NCI-H2029 treated with DMSO at 0.1 percent for 48 hours (cell line): ENCODE measurements at regions not wholly inside any gene's neighbourhood (a gene's known extent, or its start where the extent isn't known, plus 50 kb on each side); places are given as distances from the start of the nearest gene placed in this dataset.
"Not testable (repeated sequence)": the region's sequence is repeated elsewhere in the genome, so short reads cannot be mapped to it uniquely, and the experiment has no call there.

Source experiments
- DNase-seq: peaks from one replicate; lab custom pipeline; 2025; lab: John Stamatoyannopoulos, UW

DNA sequence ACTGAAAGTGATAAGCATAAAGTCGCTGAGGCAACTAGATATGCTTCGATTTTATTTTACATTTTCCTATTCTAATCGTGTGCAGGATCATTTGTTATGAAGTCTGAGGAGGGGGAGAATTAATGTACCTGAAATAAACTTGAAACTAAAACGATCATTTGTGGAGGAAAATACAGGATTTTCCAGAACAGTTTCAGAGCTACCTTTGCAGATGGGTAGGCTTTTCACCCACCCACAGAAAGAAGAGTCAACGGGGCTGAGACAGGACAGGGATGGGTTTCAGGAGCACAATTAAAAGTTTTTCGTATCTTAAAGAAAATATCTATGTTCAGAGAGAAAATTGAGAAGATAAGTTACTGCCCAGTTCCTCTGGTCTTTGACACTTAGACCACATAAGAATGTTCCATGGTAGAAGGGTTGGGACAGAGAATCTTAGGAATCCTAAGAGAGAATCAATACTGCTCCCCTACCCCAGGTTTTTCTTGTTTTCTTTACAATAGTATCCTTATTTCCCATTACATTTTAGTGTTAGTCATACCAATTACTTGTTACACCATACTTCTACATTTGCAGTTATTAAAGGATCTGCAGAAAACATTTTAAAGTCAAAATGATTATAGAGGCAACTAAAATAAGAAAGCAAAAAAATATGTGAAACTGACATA, 211.4 kb downstream of the DEPDC1B start:
- no peak for DNase-seq

GRCh38 chr5:60487885-60488442, 212.0 kb downstream of the DEPDC1B start:
- DNase-seq, result no peak

- DNase-seq, result no peak
Observed at GRCh38 chr5:60487476-60487875, 212.5 kb downstream of the DEPDC1B start.

GRCh38 chr5:60485361-60485760, 214.6 kb downstream of the DEPDC1B start:
- no peak for DNase-seq

DNA sequence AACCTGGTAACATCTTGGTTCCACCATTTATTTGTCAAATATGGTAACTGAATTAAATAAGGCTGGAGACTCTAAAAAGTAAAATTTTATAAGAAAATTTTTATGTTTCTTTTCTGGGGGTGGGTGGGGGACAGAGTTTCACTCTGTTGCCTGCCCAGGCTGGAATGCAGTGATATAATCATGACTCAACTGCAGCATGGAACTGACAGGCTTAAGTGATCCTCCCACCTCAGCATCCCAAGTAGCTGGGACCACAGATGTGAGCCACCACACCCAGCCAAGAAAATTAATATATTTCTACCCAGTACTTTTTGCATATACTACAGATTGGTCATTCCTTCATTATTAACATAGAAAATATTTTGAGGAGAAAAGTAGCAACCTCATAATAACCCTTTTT, 216.9 kb downstream of the DEPDC1B start:
- DNase-seq, result no peak

GRCh38 chr5:60482301-60482700, 217.7 kb downstream of the DEPDC1B start:
- DNase-seq, result no peak

GRCh38 chr5:60479542-60479941, 220.4 kb downstream of the DEPDC1B start:
- DNase-seq, result no peak

DNA sequence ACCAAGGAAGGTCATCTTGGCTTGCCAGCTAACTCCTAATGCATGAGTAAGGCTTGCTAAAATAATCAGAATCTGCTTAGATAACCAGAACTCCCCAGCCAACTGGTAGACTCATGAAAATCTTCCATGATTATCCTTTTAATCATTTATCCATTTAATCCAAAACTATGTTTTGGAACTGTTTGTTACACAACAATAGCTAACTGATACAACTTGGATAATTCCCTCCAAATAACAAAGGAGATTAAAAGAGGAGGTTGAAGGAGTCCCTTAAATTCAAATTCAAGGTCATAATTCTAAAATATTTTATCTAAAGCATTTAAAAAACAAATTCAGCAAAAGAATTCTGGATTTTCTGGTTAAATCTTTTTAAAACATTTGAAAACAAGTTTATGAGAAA, 222.1 kb downstream of the DEPDC1B start:
- DNase-seq, result no peak

- DNase-seq, result no peak
Observed at GRCh38 chr5:60473654-60474053, 226.3 kb downstream of the DEPDC1B start.

DNA sequence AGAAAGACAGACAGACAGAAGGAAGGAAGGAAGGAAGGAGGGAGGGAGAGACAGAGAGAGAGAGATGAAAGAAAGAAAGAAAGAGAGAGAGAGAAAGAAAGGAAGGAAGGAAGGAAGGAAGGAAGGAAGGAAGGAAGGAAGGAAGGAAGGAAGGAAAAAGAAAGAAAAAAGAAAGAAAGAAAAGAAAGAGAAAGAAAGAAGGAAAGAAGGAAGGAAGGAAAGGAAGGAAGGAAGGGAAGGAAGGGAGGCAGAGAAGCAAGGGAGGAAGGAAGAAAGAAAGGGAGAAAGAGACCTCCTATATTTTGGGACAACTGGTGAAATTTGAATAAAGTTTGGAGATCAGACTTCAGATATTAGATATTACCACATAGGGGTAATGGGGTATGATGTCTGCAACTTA, 226.9 kb downstream of the DEPDC1B start:
- not testable (repeated sequence) for DNase-seq

GRCh38 chr5:60470881-60471280, 229.1 kb downstream of the DEPDC1B start:
- DNase-seq, result no peak

GRCh38 chr5:60469286-60469685, 230.7 kb downstream of the DEPDC1B start:
- DNase-seq, result no peak

DNA sequence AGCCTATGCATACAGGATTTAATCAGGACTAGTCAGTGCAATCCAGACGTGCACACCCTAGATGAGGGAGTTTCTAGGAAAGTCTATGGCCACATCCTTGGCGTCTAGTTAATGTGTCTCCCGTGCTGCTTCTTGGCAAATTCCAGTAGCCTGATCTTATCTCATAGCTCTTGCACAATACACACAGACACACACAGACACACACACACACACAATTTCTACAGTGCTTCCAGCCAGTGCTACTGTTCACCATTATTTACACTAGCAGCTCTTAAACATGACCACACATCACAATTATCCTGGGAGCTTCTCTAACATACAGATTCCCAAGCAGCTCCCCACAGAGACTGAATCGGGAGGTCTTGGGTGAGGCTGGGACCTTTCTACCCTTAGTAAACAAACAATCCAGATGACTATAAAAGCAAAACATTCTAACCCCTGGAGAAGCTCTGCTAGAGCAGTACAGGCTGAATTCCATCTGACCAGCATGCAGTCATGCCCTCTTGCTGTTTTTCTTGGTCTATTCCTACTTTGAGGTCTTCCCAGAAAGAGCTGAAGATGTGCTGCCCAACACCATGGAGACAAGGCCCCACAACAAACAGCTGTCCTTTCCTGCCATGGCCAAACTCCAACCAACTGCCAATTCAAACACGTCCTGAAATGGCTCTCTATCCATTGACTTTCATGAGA, 236.6 kb downstream of the DEPDC1B start:
- no peak for DNase-seq

GRCh38 chr5:60458666-60459065, 241.3 kb downstream of the DEPDC1B start:
- no peak for DNase-seq

- DNase-seq, result no peak
Observed at GRCh38 chr5:60457233-60457632, 242.7 kb downstream of the DEPDC1B start.

DNA sequence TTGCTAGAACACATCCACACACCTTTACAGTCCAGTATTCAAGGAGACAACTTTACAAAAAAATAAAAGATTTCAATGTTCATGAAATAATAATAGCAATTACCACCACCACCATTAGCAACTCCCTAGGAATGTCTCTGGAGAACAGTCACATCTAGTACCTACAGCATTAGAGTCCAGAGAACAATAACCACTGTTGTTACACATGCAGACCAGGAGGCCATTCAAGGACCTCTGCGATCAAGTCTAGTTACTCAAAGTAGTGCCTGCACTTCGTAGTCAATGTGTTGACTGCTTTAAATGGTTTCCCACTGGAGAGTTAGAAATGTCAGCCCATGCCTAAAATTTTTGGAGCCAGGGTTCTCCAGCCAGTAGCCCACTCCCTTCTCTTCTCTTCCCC, 244.4 kb downstream of the DEPDC1B start:
- DNase-seq, result no peak

DNA sequence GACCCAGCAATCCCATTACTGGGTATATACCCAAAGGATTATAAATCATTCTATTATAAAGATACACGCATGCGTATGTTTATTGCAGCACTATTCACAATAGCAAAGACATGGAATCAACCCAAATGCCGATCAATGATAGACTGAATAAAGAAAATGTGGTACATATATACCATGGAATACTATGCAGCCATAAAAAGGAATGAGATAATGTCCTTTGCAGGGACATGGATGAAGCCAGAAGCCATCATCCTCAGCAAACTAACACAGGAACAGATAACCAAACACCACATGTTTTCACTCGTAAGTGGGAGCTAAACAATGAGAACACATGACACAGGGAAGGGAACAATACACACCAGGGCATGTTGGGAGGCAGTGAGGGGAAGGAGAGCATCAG, 245.7 kb downstream of the DEPDC1B start:
- DNase-seq, result not testable (repeated sequence)

DNA sequence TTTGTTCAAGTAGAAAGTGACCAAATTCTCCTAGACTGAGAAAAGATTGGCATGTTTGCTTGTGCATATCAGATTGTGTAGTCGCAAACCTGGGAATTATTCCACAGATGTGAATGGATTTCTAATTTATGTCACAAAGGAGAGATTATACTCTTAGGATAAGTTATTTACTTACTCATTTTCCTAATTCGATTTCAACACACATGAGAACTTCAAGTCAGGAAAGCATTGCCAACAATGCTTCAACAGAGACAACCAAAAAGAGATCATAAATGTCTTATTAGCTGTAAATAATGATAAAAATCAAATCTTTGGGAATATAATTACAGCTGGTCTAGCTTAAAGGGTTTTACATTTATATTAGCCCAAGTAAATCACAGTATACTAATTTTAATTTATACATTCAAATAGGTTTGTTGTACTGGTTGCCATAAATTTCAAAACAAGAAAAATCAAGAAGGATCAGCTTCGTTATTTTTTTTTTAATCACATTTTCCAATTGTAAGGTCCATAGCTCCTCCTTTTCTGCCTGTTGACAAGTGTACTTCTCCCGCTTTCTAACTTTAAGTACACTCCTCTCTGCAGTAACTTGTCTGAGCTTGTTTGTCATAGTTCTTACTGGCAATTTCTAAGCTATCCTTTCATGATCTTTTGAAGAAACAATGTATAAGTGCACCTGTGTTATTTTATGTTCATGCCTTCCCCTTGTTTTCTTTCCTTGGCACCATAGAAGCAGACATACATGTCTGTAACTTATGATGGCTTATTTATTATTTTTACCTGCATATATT, 246.6 kb downstream of the DEPDC1B start:
- no peak for DNase-seq

DNA sequence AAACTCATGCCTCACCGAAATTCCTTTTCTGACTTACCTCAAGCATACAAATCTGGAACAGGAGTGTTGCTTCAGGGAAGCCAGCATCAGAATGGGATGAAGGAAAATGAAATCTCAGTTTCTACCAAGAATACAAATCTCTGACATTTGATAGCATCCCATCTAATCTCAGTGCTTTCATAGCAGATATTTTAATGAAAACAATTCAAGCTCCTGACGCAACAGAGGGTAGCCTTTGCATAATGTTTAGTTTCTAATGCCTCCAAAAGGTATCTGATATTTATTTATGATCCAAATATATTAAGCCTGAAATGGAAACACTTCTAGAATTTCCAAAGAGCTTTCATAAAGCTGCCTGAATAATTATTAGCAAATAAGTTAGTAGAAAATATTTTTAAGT, 251.4 kb downstream of the DEPDC1B start:
- DNase-seq, result no peak

DNA sequence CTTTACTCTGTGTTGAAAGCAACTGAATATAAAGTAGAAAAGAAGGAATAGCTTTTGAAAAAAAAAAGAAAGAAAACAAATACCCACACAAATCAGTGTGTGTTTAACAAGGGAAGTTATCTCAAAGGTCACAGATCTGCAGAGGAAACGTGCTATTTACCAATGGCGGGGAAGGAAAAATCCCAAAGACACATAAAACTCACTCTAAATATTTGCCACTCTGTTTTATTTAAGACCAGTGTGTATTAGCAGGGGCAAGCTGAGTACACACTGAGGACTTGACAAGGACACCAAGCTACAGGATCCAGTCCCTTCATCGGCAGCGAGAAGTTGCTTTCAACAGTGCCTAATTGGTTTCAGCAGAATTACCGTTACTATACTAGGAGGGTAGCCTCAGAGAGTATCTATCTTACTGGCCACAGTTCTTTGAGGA, 252.5 kb downstream of the DEPDC1B start:
- no peak for DNase-seq

GRCh38 chr5:60446917-60447316, 253.0 kb downstream of the DEPDC1B start:
- no peak for DNase-seq

GRCh38 chr5:60445921-60446320, 254.0 kb downstream of the DEPDC1B start:
- DNase-seq, result no peak

DNA sequence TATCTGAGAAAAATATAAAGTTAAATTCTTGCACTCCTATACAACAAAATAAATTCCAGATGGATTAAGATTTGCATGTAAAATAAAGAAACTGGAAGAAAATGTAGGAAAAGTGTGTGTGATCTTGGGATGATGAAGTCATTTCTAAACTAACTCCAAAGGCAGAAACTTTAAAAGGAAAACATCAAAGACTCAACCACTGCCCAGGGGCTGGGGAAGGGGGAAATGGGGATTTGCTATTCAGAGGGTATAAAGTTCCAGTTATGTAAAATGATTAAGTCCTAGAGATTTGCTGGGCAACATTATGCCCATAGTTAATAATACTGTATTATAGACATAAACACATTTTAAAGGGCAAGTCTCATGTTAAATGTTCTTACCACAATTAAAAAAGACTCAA, 254.5 kb downstream of the DEPDC1B start:
- no peak for DNase-seq
